ENCODE measurements at regions not wholly inside any gene's neighbourhood (a gene's known extent, or its start where the extent isn't known, plus 50 kb on each side); places are given as distances from the start of the nearest gene placed in this dataset.

- TF ChIP-seq CTCF (IDR thresholded peaks at IDR 0.05), result no peak
Measured at GRCh38 chr2:83567551-83567950, 891.5 kb downstream of the SUCLG1 start.

DNA sequence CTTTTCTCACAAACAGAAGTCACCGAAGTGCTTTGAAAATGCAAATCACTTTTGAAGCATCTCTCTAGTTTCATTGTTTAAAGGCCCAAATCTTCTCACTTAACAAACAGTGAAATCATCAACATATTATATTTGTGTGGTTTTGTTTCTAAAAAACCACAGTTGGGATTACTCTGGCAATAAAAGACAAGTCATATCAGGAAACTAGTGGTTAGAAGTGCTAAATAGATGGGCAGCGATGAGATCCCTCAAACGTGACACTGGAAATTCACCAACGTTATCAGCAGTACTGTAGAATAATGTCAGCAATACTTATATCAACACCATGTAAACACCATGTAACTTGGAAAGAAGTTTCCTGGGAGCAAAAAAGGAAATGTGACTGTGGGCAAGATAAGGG, 893.5 kb downstream of the SUCLG1 start:
- no peak for TF ChIP-seq CTCF (IDR thresholded peaks at IDR 0.05)

DNA sequence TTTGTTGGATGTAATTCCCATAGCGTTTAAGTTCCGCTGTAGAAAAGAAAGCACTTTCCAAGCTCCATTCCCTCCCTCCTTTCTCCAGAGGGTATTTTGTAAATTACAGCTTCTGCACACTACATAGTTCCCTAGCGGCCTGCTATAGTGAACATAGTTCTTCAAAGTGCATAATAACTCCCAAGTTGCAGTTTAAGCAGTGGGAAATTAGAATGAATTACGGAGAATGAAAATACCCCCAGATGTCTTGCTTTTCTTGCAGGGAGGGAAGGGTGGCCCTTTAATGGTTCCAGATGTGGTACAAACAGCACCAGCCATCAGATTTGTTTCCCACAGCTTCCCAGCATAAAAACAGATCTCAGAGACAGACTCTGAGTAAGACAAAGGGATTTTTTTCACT, 893.9 kb downstream of the SUCLG1 start:
- TF ChIP-seq CTCF (IDR thresholded peaks at IDR 0.05), result no peak

DNA sequence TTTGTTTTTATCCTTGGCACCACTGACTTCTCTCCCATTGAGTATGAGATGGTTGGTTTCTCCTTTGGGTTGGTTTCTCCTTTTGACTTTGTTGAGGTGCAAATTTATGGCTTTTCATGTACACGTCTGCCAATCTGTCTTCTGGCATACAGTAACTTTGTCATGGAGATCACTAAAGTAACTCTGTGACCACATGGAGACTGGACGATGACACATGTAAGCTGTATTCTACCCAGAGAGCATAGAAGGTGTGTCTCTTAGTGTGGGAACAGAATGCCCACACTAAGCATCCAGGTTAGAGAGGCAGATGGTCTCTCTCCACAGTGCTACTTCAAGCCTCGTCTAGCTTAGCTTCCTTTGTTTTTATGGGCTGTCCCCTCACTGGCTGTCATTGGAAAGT, 897.5 kb downstream of the SUCLG1 start:
- TF ChIP-seq CTCF (IDR thresholded peaks at IDR 0.05), result no peak

DNA sequence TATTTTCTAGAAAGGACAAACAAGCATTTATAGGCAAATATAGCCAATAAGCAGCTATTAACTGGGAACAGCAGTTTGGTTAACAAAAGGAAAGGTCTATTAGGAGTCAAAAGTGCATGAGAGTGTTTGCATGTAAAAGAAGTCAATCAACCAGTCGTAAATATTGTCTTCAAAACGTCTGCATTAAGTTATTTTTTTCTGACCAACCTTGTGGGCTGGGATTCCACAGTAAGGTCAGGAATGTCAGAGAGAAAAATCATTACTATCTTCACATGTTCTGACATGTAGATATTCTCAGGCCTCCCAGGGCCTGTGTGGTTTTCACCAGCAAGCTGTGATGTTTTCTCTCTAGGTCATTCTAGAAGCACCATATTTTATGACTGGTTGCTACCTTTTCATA, 922.5 kb downstream of the SUCLG1 start:
- TF ChIP-seq CTCF (IDR thresholded peaks at IDR 0.05), result no peak

DNA sequence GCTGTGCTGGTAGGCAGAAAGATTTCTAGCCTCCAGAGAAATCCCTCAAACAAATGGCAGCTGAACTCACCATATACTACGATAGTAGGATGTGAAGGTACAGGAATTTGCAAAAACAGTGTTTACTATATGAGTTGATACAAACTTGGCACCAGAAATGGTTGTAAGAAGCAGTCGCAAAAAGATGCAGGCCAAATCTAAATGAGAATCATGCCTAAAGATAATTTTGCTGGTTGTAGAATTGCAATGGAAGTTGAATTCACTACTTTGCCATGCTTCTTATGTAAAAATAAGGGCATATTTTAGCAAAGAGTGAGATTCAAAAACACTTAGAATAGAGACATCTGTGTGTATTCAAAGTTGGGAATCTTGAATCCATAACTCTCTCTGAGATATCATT, 924.7 kb downstream of the SUCLG1 start:
- no peak for TF ChIP-seq CTCF (IDR thresholded peaks at IDR 0.05)

DNA sequence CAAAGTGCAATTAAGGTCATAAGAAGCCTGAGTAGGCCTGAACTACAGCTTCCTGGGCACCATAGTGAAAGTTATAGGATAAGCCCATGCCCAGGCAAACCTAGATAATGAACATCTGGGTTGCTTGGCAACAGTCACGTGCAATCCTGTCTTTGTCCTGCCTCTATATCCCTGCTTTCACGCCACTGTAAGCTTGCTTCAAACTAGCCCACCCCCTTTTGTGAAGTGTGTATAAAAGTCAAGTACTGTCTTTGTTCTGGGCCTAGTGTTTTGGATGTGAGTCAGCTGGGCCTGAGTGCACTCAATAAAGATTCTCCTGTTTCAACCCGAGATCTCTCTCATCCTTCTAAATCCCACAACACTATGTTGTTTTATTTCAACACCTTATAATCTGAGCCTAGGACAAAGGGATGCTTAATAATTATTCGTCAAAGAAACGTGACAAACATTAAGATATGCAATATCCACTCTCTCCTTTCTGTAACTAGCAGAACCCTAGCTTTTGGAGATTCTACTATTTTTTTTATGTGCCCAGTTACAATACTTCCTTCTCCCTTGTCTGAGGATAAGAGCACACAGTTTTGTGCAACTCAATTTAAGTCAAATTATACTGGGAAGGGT, 927.8 kb downstream of the SUCLG1 start:
- no peak for TF ChIP-seq CTCF (IDR thresholded peaks at IDR 0.05)

- no peak for TF ChIP-seq CTCF (IDR thresholded peaks at IDR 0.05)
Measured at GRCh38 chr2:83528767-83529166, 930.3 kb downstream of the SUCLG1 start.
